ENCODE measurements at regions not wholly inside any gene's neighbourhood (a gene's known extent, or its start where the extent isn't known, plus 50 kb on each side); places are given as distances from the start of the nearest gene placed in this dataset.

DNA sequence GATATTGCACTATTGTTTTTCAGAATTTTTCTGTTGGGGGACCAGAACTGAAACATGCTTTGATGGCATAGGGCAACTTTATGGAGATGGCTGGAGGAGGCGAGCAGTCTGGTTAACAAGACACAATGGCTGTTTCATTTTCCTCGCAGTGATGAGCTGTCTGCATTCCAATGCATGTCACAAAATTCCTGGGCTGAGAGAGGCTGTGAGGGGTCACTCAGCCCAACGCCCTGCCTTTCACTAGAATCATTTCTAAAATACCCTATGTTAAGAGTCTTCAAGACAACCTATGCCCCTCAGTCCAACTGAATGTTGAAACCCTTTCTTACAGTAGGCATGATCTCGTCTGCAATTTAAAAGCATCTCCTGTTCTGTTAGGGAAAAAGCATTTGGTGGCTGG, 1090.0 kb downstream of the BCL11A start:
- Histone ChIP-seq H3K27ac (no peak overlapping the region), H3K9me3 (no peaks in the 10 kb centered on the region), H3K36me3 (no peaks in the 10 kb centered on the region), H3K27me3 (no peaks in the 10 kb centered on the region), H3K4me1 (no peaks in the 10 kb centered on the region), H3K4me3 (no peak overlapping the region)
- intact Hi-C loops (cut with DNase I; ENCODE audit: low total_unique reads), result no loop called here
- no peak for DNase-seq
- in situ Hi-C loops (cut with MboI; ENCODE audit: low pct_ligation_motif_present in 1 of 4, low pct_unique_long_range_greater_than_20kb in 1 of 4, low sequenced_read_pairs in 3 of 4), result no loop called here
- 25 to 57% methylated on average over 1 to 4 of the region's 4 CpGs for WGBS, 2 donors (ENCODE audit: low coverage in 1 of 2)
- TF ChIP-seq, protein P1, sequence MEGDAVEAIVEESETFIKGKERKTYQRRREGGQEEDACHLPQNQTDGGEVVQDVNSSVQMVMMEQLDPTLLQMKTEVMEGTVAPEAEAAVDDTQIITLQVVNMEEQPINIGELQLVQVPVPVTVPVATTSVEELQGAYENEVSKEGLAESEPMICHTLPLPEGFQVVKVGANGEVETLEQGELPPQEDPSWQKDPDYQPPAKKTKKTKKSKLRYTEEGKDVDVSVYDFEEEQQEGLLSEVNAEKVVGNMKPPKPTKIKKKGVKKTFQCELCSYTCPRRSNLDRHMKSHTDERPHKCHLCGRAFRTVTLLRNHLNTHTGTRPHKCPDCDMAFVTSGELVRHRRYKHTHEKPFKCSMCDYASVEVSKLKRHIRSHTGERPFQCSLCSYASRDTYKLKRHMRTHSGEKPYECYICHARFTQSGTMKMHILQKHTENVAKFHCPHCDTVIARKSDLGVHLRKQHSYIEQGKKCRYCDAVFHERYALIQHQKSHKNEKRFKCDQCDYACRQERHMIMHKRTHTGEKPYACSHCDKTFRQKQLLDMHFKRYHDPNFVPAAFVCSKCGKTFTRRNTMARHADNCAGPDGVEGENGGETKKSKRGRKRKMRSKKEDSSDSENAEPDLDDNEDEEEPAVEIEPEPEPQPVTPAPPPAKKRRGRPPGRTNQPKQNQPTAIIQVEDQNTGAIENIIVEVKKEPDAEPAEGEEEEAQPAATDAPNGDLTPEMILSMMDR (IDR thresholded peaks at IDR 0.05), result no peak
- no peak for TF ChIP-seq POLR2AphosphoS5 (IDR thresholded peaks at IDR 0.05)
- no peak for TF ChIP-seq POLR2A (IDR thresholded peaks at IDR 0.05)
- no peak for TF ChIP-seq EP300 (IDR thresholded peaks at IDR 0.05; ENCODE audit: low read depth)

GRCh38 chr2:59462422-59463197, 1090.8 kb downstream of the BCL11A start:
- Histone ChIP-seq H3K36me3 (no peaks in the 10 kb centered on the region), H3K4me3 (no peak overlapping the region), H3K27me3 (no peaks in the 10 kb centered on the region), H3K4me1 (no peaks in the 10 kb centered on the region), H3K27ac (no peak overlapping the region), H3K9me3 (no peaks in the 10 kb centered on the region)
- TF ChIP-seq POLR2A (IDR thresholded peaks at IDR 0.05), result no peak
- TF ChIP-seq, protein P1 (IDR thresholded peaks at IDR 0.05), result peak in 1 of 5 experiments; percentile 16
- intact Hi-C loops (cut with DNase I; ENCODE audit: low total_unique reads), result no loop called here
- 73 to 76% methylated on average over 7 of the region's 7 CpGs for WGBS, 2 donors (ENCODE audit: low coverage in 1 of 2)
- in situ Hi-C loops (cut with MboI; ENCODE audit: low pct_ligation_motif_present in 1 of 4, low pct_unique_long_range_greater_than_20kb in 1 of 4, low sequenced_read_pairs in 3 of 4), result no loop called here
- no peak for DNase-seq

DNA sequence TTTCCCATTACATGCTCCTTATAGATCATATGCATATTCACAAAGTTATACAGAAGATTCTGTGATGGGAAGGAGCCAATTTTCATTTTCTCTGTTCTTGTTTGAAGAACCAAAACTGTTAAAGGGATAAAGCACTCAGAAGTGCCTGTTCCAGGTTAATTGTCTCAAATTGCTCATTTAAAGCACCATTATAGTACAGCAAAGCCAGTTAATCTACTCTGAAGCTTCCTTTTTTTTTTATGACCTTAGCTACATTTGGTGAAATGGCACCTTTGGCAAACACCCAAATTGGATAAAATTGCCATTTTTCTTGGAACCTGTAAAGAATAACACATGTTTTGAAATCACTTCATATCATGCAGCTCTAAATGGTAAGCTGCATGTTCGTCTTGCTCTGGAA, 1092.3 kb downstream of the BCL11A start:
- 20 to 36% methylated on average over 1 of the region's 1 CpG for WGBS, 2 donors (ENCODE audit: low coverage in 1 of 2)
- no peak for DNase-seq
- Histone ChIP-seq H3K9me3 (no peaks in the 10 kb centered on the region), H3K27me3 (no peaks in the 10 kb centered on the region), H3K4me3 (no peak overlapping the region), H3K4me1 (no peaks in the 10 kb centered on the region), H3K36me3 (no peaks in the 10 kb centered on the region), H3K27ac (no peak overlapping the region)
- intact Hi-C loops (cut with DNase I; ENCODE audit: low total_unique reads), result no loop called here
- in situ Hi-C loops (cut with MboI; ENCODE audit: low pct_ligation_motif_present in 1 of 4, low pct_unique_long_range_greater_than_20kb in 1 of 4, low sequenced_read_pairs in 3 of 4), result no loop called here
- TF ChIP-seq POLR2A (IDR thresholded peaks at IDR 0.05) (no peak), POLR2AphosphoS5 (IDR thresholded peaks at IDR 0.05) (no peak)

- Histone ChIP-seq H3K36me3 (no peaks in the 10 kb centered on the region), H3K27ac (no peak overlapping the region), H3K4me1 (no peaks in the 10 kb centered on the region), H3K4me3 (no peak overlapping the region), H3K27me3 (no peaks in the 10 kb centered on the region), H3K9me3 (no peaks in the 10 kb centered on the region)
- WGBS, 2 donors (ENCODE audit: low coverage in 1 of 2), result 45 to 56% methylated on average over 4 to 5 of the region's 5 CpGs
- DNase-seq, result no peak
- in situ Hi-C loops (cut with MboI; ENCODE audit: low pct_ligation_motif_present in 1 of 4, low pct_unique_long_range_greater_than_20kb in 1 of 4, low sequenced_read_pairs in 3 of 4), result no loop called here
- intact Hi-C loops (cut with DNase I; ENCODE audit: low total_unique reads), result no loop called here
- TF ChIP-seq, protein P1 (IDR thresholded peaks at IDR 0.05), result no peak
- TF ChIP-seq POLR2A (IDR thresholded peaks at IDR 0.05), result no peak
- TF ChIP-seq EP300 (IDR thresholded peaks at IDR 0.05; ENCODE audit: low read depth), result no peak
- no peak for TF ChIP-seq POLR2AphosphoS5 (IDR thresholded peaks at IDR 0.05)
Measured at GRCh38 chr2:59458800-59459199, 1094.7 kb downstream of the BCL11A start.

- Histone ChIP-seq H3K36me3 (no peaks in the 10 kb centered on the region), H3K27ac (no peak overlapping the region), H3K4me1 (no peaks in the 10 kb centered on the region), H3K27me3 (no peaks in the 10 kb centered on the region), H3K9me3 (no peaks in the 10 kb centered on the region), H3K4me3 (no peak overlapping the region)
- WGBS, 2 donors (ENCODE audit: low coverage in 1 of 2), result 63 to 80% methylated on average over 2 of the region's 2 CpGs
- in situ Hi-C loops (cut with MboI; ENCODE audit: low pct_ligation_motif_present in 1 of 4, low pct_unique_long_range_greater_than_20kb in 1 of 4, low sequenced_read_pairs in 3 of 4), result no loop called here
- no peak for TF ChIP-seq EP300 (IDR thresholded peaks at IDR 0.05; ENCODE audit: low read depth)
- no peak for TF ChIP-seq POLR2AphosphoS5 (IDR thresholded peaks at IDR 0.05)
- TF ChIP-seq, protein P1 (IDR thresholded peaks at IDR 0.05), result no peak
- no peak for TF ChIP-seq POLR2A (IDR thresholded peaks at IDR 0.05)
- intact Hi-C loops (cut with DNase I; ENCODE audit: low total_unique reads), result no loop called here
- no peak for DNase-seq
Measured at GRCh38 chr2:59456285-59456684, 1097.2 kb downstream of the BCL11A start.

Data from transverse colon (tissue), 4 donors.